ENCODE measurements at regions not wholly inside any gene's neighbourhood (a gene's known extent, or its start where the extent isn't known, plus 50 kb on each side); places are given as distances from the start of the nearest gene placed in this dataset.
A peak's percentile ranks its signal among the peaks of the same experiment; 100 is the strongest.

GRCh38 chr10:123445261-123445775 lies 220.8 kb upstream of the GPR26 start:
- 49% methylated on average over 8 of the region's 8 CpGs for WGBS (ENCODE audit: missing lambda C conversion rate)
- TF ChIP-seq GATA3 (IDR thresholded peaks at IDR 0.05; ENCODE audit: borderline replicate concordance) (no peak), POLR2A (IDR thresholded peaks at IDR 0.05; ENCODE audit: low read length) (no peak), ZC3H11A (IDR thresholded peaks at IDR 0.05) (no peak), RAD21 (conservative IDR thresholded peaks at IDR 0.05 in 1 of 2, IDR thresholded peaks at IDR 0.05 in 1 of 2) (no peak), NFE2L2 (conservative IDR thresholded peaks at IDR 0.05; ENCODE audit: low read length) (no peak), FOXS1 (CRISPR knock-in tag; IDR thresholded peaks at IDR 0.05) (no peak), JUN (IDR thresholded peaks at IDR 0.05) (no peak), KDM1A (IDR thresholded peaks at IDR 0.05; ENCODE audit: low read depth) (no peak), TFCP2L1 (CRISPR knock-in tag; IDR thresholded peaks at IDR 0.05) (no peak), CHD2 (IDR thresholded peaks at IDR 0.05; ENCODE audit: low read length, partially characterized antibody) (no peak), EHMT2 (IDR thresholded peaks at IDR 0.05; ENCODE audit: low read depth) (no peak), CBX8 (IDR thresholded peaks at IDR 0.05) (no peak), TP53 (CRISPR knock-in tag; IDR thresholded peaks at IDR 0.05) (no peak), MAZ (IDR thresholded peaks at IDR 0.05; ENCODE audit: borderline replicate concordance, low read depth, low read length) (no peak), ZSCAN20 (CRISPR knock-in tag; IDR thresholded peaks at IDR 0.05) (no peak), ATOH8 (CRISPR knock-in tag; IDR thresholded peaks at IDR 0.05; ENCODE audit: low read depth) (no peak)
- TF ChIP-seq, protein P1, sequence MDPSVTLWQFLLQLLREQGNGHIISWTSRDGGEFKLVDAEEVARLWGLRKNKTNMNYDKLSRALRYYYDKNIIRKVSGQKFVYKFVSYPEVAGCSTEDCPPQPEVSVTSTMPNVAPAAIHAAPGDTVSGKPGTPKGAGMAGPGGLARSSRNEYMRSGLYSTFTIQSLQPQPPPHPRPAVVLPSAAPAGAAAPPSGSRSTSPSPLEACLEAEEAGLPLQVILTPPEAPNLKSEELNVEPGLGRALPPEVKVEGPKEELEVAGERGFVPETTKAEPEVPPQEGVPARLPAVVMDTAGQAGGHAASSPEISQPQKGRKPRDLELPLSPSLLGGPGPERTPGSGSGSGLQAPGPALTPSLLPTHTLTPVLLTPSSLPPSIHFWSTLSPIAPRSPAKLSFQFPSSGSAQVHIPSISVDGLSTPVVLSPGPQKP (IDR thresholded peaks at IDR 0.05; ENCODE audit: low read depth, low read length): no peak
- TF ChIP-seq, protein P2, sequence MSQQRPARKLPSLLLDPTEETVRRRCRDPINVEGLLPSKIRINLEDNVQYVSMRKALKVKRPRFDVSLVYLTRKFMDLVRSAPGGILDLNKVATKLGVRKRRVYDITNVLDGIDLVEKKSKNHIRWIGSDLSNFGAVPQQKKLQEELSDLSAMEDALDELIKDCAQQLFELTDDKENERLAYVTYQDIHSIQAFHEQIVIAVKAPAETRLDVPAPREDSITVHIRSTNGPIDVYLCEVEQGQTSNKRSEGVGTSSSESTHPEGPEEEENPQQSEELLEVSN (IDR thresholded peaks at IDR 0.05; ENCODE audit: borderline replicate concordance, low read depth): no peak
- CTCF ChIA-PET: interaction anchor here (1.1 to 1.5 kb wide), 2 partner anchors 12 to 402 kb away, joined by 3 read pairs; no protein-coding TSS in a partner anchor
- POLR2A ChIA-PET: no interaction called here
- H3K27ac ChIP-seq: no peak overlapping the region
- ATAC-seq (no peak), FAIRE-seq (no peak), DNase-seq (ENCODE audit: low read depth in 1 of 2, low spot score in 1 of 2) (no peak)
- H3K4me3 ChIP-seq: no peak overlapping the region
- no peaks in the 10 kb centered on the region for H3K9me3 ChIP-seq
- no peaks in the 10 kb centered on the region for H3K4me1 ChIP-seq
- no peak overlapping the region for H3K4me2 ChIP-seq

DNA sequence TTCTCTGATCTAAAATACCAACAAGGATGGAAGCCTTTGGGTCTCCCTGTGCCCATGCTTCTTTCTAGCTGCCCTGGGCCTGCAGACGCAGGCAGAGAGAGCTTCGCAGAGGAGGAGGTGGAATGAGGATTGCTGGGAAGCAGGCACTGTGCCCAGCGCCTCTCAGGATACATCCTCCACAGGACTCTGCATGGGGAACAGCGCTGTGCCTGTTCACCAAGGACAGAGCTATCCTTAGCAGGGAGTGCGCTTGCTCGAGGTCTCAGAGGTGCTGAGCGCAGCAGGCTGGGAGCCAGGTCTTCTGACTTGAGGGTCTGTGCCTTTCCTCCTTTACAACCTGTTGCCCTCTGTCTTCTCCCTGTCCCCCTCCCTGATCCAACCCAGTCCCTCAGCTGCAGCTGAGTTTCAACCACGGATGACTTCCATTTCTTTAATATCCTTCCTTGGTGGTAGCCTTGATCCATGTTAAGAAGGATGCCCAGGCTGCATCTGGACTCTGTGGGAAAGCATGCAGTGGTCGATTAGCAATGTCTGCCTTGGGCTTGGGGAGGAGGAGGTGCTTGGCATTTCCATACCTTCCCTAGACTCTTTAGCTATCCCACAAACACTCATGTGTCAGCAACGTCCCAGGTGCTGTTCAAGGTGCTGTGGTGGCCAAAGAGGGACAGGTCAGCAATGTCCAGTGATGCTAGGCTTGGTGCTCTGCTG lies 219.6 kb upstream of the GPR26 start:
- ATAC-seq: peak in 1 of 2 experiments; percentile 31; a peak in 1 of 6 replicates
- CTCF ChIA-PET: interaction anchor here (1.1 to 1.5 kb wide), 3 partner anchors 11 to 313 kb away, joined by 3 read pairs; no protein-coding TSS in a partner anchor
- POLR2A ChIA-PET: no interaction called here

More for the DNA sequence above, 219.6 kb upstream of the GPR26 start:
- TF ChIP-seq RFX5 (IDR thresholded peaks at IDR 0.05) (no peak), PHF8 (IDR thresholded peaks at IDR 0.05; ENCODE audit: borderline replicate concordance, low read depth) (no peak), FOSB (CRISPR knock-in tag; IDR thresholded peaks at IDR 0.05) (no peak), NR3C1 (IDR thresholded peaks at IDR 0.05) (no peak), NPAS2 (CRISPR knock-in tag; IDR thresholded peaks at IDR 0.05; ENCODE audit: borderline replicate concordance) (no peak), NFE2L2 (conservative IDR thresholded peaks at IDR 0.05; ENCODE audit: low read length) (no peak), MYC (IDR thresholded peaks at IDR 0.05; ENCODE audit: borderline replicate concordance, low read length) (no peak), RARB (CRISPR knock-in tag; IDR thresholded peaks at IDR 0.05) (no peak), CTCF (IDR thresholded peaks at IDR 0.05) (no peak), MAFK (IDR thresholded peaks at IDR 0.05; ENCODE audit: partially characterized antibody) (no peak), POLR2A (IDR thresholded peaks at IDR 0.05; ENCODE audit: low read length) (no peak), KDM5A (IDR thresholded peaks at IDR 0.05) (no peak), SREBF2 (IDR thresholded peaks at IDR 0.05) (no peak), FOXS1 (CRISPR knock-in tag; IDR thresholded peaks at IDR 0.05) (no peak), HEYL (CRISPR knock-in tag; IDR thresholded peaks at IDR 0.05) (no peak)
- Histone ChIP-seq H3K27ac (no peak overlapping the region), H3K4me1 (no peaks in the 10 kb centered on the region), H3K4me2 (no peak overlapping the region), H3K9me3 (no peaks in the 10 kb centered on the region), H3K4me3 (no peak overlapping the region)
- DNase-seq (ENCODE audit: low read depth in 1 of 2, low spot score in 1 of 2) (no peak), FAIRE-seq (no peak)
- WGBS (ENCODE audit: missing lambda C conversion rate): 40% methylated on average over 10 of the region's 10 CpGs
